Neural cell (in vitro differentiated cells): ENCODE measurements at regions not wholly inside any gene's neighbourhood (a gene's known extent, or its start where the extent isn't known, plus 50 kb on each side); places are given as distances from the start of the nearest gene placed in this dataset.

Experiments used
- EP300 ChIP-seq: fragments of 450-650 bp; conservative IDR thresholded peaks from 2 replicates; pipeline ENCODE4 v1.6.1; 2014; ENCODE audit warnings: antibody characterized with exemption, mild to moderate bottlenecking, moderate library complexity; ENCODE audit not compliant: poor library complexity, severe bottlenecking
- EZH2 ChIP-seq: fragments of 200-600, 300-800 bp; shearing (Covaris generic), sonication (generic); IDR thresholded peaks from 2 replicates; pipeline ENCODE4 v1.6.1; 2014; ENCODE audit warnings: antibody characterized with exemption, low read length, borderline replicate concordance, mild to moderate bottlenecking; ENCODE audit not compliant: insufficient read depth, poor library complexity, severe bottlenecking
- POLR2AphosphoS5 ChIP-seq: IDR thresholded peaks from 2 replicates; pipeline ENCODE4 v1.6.1; 2012
- SMC3 ChIP-seq: fragments of 450-650 bp; conservative IDR thresholded peaks from 2 replicates; pipeline ENCODE4 v1.6.1; 2014; ENCODE audit warnings: antibody characterized with exemption, mild to moderate bottlenecking, moderate library complexity; ENCODE audit not compliant: poor library complexity
- TF ChIP-seq, protein P1 (sequence below): fragments of 450-650 bp; IDR thresholded peaks from 2 replicates; pipeline ENCODE4 v1.5.1; 2014; ENCODE audit warnings: antibody characterized with exemption, mild to moderate bottlenecking, moderate library complexity; ENCODE audit not compliant: poor library complexity, severe bottlenecking

DNA sequence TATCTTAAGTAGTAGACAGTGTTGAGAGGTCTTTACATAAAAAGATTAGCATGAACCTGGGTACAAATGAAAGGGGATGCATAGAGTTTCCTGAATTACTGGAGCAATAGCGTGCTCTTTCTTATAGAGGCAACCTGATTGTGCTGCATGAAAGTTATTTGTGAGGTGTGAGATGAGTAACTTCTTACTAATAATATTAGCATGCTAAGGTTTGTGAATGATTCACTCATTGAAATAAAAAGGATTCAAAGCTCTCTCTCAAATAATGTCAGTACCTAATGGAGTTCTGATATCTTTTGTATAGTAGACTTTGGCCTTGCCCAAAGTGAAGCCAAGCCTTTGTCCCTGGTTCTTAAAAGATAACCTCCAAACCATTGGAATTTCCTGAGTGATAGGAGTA is 131.0 kb upstream of the CXXC4 start:
- TF ChIP-seq POLR2AphosphoS5, result no peak
- TF ChIP-seq, protein P1, sequence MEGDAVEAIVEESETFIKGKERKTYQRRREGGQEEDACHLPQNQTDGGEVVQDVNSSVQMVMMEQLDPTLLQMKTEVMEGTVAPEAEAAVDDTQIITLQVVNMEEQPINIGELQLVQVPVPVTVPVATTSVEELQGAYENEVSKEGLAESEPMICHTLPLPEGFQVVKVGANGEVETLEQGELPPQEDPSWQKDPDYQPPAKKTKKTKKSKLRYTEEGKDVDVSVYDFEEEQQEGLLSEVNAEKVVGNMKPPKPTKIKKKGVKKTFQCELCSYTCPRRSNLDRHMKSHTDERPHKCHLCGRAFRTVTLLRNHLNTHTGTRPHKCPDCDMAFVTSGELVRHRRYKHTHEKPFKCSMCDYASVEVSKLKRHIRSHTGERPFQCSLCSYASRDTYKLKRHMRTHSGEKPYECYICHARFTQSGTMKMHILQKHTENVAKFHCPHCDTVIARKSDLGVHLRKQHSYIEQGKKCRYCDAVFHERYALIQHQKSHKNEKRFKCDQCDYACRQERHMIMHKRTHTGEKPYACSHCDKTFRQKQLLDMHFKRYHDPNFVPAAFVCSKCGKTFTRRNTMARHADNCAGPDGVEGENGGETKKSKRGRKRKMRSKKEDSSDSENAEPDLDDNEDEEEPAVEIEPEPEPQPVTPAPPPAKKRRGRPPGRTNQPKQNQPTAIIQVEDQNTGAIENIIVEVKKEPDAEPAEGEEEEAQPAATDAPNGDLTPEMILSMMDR, result no peak
- no peak for TF ChIP-seq EZH2
- TF ChIP-seq EP300, result no peak
- no peak for TF ChIP-seq SMC3
